GM23338 (cell line): ENCODE measurements at regions not wholly inside any gene's neighbourhood (a gene's known extent, or its start where the extent isn't known, plus 50 kb on each side); places are given as distances from the start of the nearest gene placed in this dataset.

Experiments
- ATAC-seq: fragments of 200-7000 bp; cut with Tn5 transposase; 3 replicates; pipeline ENCODE4 v1.9.1; 2020
- DNase-seq: peaks from one replicate; pipeline ENCODE4 v3.0.0-alpha.2; 2015; ENCODE audit warnings: low spot score
- H2AFZ ChIP-seq: fragments of 200-600 bp; sonication (generic); 2 replicates; pipeline ENCODE4 v1.8.0; 2016; ENCODE audit warnings: antibody characterized with exemption, mild to moderate bottlenecking, moderate library complexity
- H3F3A ChIP-seq: fragments of 200-600 bp; sonication (generic); replicated peaks from 2 replicates; pipeline ENCODE4 v1.8.0; 2017; ENCODE audit warnings: antibody characterized with exemption, mixed run types, low read depth
- H3K27ac ChIP-seq: fragments of 200-600 bp; sonication (generic); 2 replicates; pipeline ENCODE4 v1.6.1; 2016; ENCODE audit warnings: low read depth
- H3K27me3 ChIP-seq: fragments of 200-600 bp; sonication (generic); 2 replicates; pipeline ENCODE4 v1.8.0; 2016; ENCODE audit warnings: mild to moderate bottlenecking, mixed run types, moderate library complexity; ENCODE audit not compliant: insufficient read depth
- H3K36me3 ChIP-seq: fragments of 200-600 bp; sonication (generic); 2 replicates; pipeline ENCODE4 v1.8.0; 2016; ENCODE audit warnings: mild to moderate bottlenecking; ENCODE audit not compliant: insufficient read depth
- H3K4me1 ChIP-seq: fragments of 200-600 bp; sonication (generic); 2 replicates; pipeline ENCODE4 v1.8.0; 2016; ENCODE audit warnings: mild to moderate bottlenecking, moderate library complexity; ENCODE audit not compliant: insufficient read depth
- H3K4me2 ChIP-seq: fragments of 200-600 bp; sonication (generic); 2 replicates; pipeline ENCODE4 v1.7.1; 2017; ENCODE audit warnings: mixed run types
- H3K4me3 ChIP-seq: fragments of 200-600 bp; sonication (generic); 2 replicates; pipeline ENCODE4 v1.6.1; 2016; ENCODE audit warnings: mixed run types
- H3K79me2 ChIP-seq: fragments of 200-600 bp; sonication (generic); replicated peaks from 2 replicates; pipeline ENCODE4 v1.8.0; 2017; ENCODE audit warnings: mild to moderate bottlenecking; ENCODE audit not compliant: insufficient read depth
- H3K9me2 ChIP-seq: fragments of 200-600 bp; sonication (generic); 2 replicates; pipeline ENCODE4 v1.8.0; 2017; ENCODE audit not compliant: insufficient read depth
- H4K20me1 ChIP-seq: fragments of 200-600 bp; sonication (generic); replicated peaks from 2 replicates; pipeline ENCODE4 v1.8.0; 2017; ENCODE audit warnings: mild to moderate bottlenecking; ENCODE audit not compliant: insufficient read depth
- H3K27ac Mint-ChIP-seq: 2 replicates; pipeline ENCODE4 v1.8.0; 2020; ENCODE audit warnings: inconsistent platforms, mild to moderate bottlenecking, moderate library complexity, mixed read lengths
- H3K27me3 Mint-ChIP-seq: 3 replicates; pipeline ENCODE4 v1.8.0; 2022; ENCODE audit warnings: low read depth, mild to moderate bottlenecking, moderate library complexity, mixed read lengths, inconsistent platforms; ENCODE audit not compliant: insufficient read depth, poor library complexity
- H3K36me3 Mint-ChIP-seq: 3 replicates; pipeline ENCODE4 v1.8.0; 2021; ENCODE audit warnings: low read depth, mild to moderate bottlenecking, inconsistent platforms, moderate library complexity, mixed read lengths
- H3K4me1 Mint-ChIP-seq: 3 replicates; pipeline ENCODE4 v1.8.0; 2020; ENCODE audit warnings: mild to moderate bottlenecking, inconsistent platforms, mixed read lengths
- H3K4me3 Mint-ChIP-seq: 3 replicates; pipeline ENCODE4 v1.8.0; 2021; ENCODE audit warnings: moderate library complexity, mild to moderate bottlenecking, inconsistent platforms, mixed read lengths
- H3K9me3 Mint-ChIP-seq: 3 replicates; pipeline ENCODE4 v1.8.0; 2020; ENCODE audit warnings: moderate library complexity, mild to moderate bottlenecking, inconsistent platforms, mixed read lengths
- EZH2 ChIP-seq: fragments of 200-600 bp; sonication (generic); IDR thresholded peaks from one replicate; pipeline ENCODE4 v1.8.0; 2017; ENCODE audit warnings: antibody characterized with exemption, mild to moderate bottlenecking, low read depth; ENCODE audit not compliant: unreplicated experiment
- EZH2phosphoT487 ChIP-seq: fragments of 200-600 bp; sonication (generic); IDR thresholded peaks from one replicate; pipeline ENCODE4 v1.8.1; 2018; ENCODE audit warnings: antibody characterized with exemption; ENCODE audit not compliant: unreplicated experiment
- JUNB ChIP-seq: IDR thresholded peaks from one replicate; pipeline ENCODE4 v1.6.1; 2016; ENCODE audit warnings: antibody characterized with exemption; ENCODE audit not compliant: unreplicated experiment
- STAT1 ChIP-seq: IDR thresholded peaks from one replicate; pipeline ENCODE4 v1.6.1; 2016; ENCODE audit warnings: antibody characterized with exemption; ENCODE audit not compliant: unreplicated experiment
- ZNF331 ChIP-seq: fragments of 250-450 bp; sonication (Bioruptor Pico); IDR thresholded peaks from 2 replicates; pipeline ENCODE4 v1.5.0; 2020; ENCODE audit warnings: low read depth, mild to moderate bottlenecking, moderate library complexity
- TF ChIP-seq, protein P1 (sequence below): IDR thresholded peaks from 2 replicates; pipeline ENCODE4 v1.6.1; 2016; ENCODE audit warnings: antibody characterized with exemption
- TF ChIP-seq, protein P2 (sequence below): fragments of 250-450 bp; sonication (Bioruptor Pico); IDR thresholded peaks from 2 replicates; pipeline ENCODE4 v1.5.0; 2020; ENCODE audit warnings: mild to moderate bottlenecking, moderate library complexity

DNA sequence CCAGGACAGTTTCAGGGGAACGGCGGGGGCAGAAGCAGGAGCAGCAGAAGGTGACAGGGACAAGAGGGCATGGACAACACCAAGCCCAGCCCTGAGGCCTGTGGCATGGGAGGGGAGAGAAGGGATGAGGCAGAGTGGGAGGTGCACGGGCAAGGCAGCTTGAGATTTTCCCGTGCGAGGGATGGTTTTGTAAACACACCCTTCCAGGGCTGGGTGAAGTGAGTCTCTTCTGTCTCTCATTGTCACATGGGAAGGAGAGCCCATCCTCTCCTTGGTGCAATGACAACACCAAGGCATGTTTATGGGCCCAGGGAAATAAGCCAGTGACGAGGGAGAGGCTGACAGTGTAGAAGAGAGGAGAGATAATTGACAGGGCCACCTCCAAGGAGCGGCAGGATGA lies 69.6 kb upstream of the RIOK3 start:
- no peak for DNase-seq
- H3K4me1 Mint-ChIP-seq, result peaks cover 10% of the 10 kb centered on the region; the same call in 2 of the 3 replicates
- H3K36me3 Mint-ChIP-seq, result no peaks in the 10 kb centered on the region
- H3K4me3 Mint-ChIP-seq, result no peak overlapping the region
- Histone ChIP-seq H3K4me2 (no peak overlapping the region), H4K20me1 (no peaks in the 10 kb centered on the region), H3K36me3 (no peaks in the 10 kb centered on the region), H3K9me2 (no peaks in the 10 kb centered on the region), H2AFZ (no peak overlapping the region), H3K4me1 (no peaks in the 10 kb centered on the region), H3K27me3 (no peaks in the 10 kb centered on the region), H3K79me2 (no peaks in the 10 kb centered on the region), H3F3A (0 out of 2 replicates have a peak, but pooled peaks cover 3% of the 10 kb centered on the region), H3K27ac (no peak overlapping the region), H3K4me3 (no peak overlapping the region)
- no peak for TF ChIP-seq ZNF331 (CRISPR knock-in tag)
- no peak for TF ChIP-seq JUNB
- TF ChIP-seq EZH2phosphoT487, result no peak
- no peak for TF ChIP-seq STAT1
- TF ChIP-seq, protein P1, sequence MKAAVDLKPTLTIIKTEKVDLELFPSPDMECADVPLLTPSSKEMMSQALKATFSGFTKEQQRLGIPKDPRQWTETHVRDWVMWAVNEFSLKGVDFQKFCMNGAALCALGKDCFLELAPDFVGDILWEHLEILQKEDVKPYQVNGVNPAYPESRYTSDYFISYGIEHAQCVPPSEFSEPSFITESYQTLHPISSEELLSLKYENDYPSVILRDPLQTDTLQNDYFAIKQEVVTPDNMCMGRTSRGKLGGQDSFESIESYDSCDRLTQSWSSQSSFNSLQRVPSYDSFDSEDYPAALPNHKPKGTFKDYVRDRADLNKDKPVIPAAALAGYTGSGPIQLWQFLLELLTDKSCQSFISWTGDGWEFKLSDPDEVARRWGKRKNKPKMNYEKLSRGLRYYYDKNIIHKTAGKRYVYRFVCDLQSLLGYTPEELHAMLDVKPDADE, result no peak
- TF ChIP-seq, protein P2, sequence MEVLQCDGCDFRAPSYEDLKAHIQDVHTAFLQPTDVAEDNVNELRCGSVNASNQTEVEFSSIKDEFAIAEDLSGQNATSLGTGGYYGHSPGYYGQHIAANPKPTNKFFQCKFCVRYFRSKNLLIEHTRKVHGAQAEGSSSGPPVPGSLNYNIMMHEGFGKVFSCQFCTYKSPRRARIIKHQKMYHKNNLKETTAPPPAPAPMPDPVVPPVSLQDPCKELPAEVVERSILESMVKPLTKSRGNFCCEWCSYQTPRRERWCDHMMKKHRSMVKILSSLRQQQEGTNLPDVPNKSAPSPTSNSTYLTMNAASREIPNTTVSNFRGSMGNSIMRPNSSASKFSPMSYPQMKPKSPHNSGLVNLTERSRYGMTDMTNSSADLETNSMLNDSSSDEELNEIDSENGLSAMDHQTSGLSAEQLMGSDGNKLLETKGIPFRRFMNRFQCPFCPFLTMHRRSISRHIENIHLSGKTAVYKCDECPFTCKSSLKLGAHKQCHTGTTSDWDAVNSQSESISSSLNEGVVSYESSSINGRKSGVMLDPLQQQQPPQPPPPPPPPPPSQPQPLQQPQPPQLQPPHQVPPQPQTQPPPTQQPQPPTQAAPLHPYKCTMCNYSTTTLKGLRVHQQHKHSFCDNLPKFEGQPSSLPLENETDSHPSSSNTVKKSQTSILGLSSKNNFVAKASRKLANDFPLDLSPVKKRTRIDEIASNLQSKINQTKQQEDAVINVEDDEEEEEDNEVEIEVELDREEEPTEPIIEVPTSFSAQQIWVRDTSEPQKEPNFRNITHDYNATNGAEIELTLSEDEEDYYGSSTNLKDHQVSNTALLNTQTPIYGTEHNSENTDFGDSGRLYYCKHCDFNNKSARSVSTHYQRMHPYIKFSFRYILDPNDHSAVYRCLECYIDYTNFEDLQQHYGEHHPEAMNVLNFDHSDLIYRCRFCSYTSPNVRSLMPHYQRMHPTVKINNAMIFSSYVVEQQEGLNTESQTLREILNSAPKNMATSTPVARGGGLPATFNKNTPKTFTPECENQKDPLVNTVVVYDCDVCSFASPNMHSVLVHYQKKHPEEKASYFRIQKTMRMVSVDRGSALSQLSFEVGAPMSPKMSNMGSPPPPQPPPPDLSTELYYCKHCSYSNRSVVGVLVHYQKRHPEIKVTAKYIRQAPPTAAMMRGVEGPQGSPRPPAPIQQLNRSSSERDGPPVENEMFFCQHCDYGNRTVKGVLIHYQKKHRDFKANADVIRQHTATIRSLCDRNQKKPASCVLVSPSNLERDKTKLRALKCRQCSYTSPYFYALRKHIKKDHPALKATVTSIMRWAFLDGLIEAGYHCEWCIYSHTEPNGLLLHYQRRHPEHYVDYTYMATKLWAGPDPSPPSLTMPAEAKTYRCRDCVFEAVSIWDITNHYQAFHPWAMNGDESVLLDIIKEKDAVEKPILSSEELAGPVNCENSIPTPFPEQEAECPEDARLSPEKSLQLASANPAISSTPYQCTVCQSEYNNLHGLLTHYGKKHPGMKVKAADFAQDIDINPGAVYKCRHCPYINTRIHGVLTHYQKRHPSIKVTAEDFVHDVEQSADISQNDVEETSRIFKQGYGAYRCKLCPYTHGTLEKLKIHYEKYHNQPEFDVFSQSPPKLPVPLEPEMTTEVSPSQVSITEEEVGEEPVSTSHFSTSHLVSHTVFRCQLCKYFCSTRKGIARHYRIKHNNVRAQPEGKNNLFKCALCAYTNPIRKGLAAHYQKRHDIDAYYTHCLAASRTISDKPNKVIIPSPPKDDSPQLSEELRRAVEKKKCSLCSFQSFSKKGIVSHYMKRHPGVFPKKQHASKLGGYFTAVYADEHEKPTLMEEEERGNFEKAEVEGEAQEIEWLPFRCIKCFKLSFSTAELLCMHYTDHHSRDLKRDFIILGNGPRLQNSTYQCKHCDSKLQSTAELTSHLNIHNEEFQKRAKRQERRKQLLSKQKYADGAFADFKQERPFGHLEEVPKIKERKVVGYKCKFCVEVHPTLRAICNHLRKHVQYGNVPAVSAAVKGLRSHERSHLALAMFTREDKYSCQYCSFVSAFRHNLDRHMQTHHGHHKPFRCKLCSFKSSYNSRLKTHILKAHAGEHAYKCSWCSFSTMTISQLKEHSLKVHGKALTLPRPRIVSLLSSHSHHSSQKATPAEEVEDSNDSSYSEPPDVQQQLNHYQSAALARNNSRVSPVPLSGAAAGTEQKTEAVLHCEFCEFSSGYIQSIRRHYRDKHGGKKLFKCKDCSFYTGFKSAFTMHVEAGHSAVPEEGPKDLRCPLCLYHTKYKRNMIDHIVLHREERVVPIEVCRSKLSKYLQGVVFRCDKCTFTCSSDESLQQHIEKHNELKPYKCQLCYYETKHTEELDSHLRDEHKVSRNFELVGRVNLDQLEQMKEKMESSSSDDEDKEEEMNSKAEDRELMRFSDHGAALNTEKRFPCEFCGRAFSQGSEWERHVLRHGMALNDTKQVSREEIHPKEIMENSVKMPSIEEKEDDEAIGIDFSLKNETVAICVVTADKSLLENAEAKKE, result no peak
- TF ChIP-seq EZH2, result no peak
- H3K9me3 Mint-ChIP-seq, result no peaks in the 10 kb centered on the region
- no peaks in the 10 kb centered on the region for H3K27me3 Mint-ChIP-seq
- H3K27ac Mint-ChIP-seq, result no peak overlapping the region
- no peak for ATAC-seq
